ENCODE measurements at regions not wholly inside any gene's neighbourhood (a gene's known extent, or its start where the extent isn't known, plus 50 kb on each side); places are given as distances from the start of the nearest gene placed in this dataset.

DNA sequence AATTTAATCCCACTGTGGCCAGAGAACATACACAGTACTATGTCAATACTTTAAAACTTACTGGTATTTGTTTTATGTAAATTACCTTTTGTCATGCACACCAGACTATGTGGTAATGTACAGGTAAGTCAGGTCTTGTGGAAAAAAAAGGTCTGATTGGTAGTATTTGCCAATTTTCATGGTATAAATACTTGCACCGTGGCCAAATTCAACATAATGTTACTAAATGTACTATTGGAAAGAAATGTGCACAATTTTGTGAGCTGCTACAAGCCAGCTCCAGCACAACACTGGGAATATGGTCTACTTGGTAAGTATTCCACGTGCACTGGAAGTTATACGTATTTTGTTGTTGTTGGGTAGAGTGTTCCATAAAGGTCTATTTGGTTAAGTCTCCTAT lies 392.5 kb downstream of the RPS24 start:
- no peak overlapping the region for H3K4me3 ChIP-seq (ENCODE audit: low read depth, low read length)
- H3K4me1 ChIP-seq (ENCODE audit: control insufficient read depth, insufficient read depth, low read length): peaks cover 1% of the 10 kb centered on the region
- no peak overlapping the region for H3K9ac ChIP-seq (ENCODE audit: low read depth, low read length)
- no peaks in the 10 kb centered on the region for H3K9me3 ChIP-seq (ENCODE audit: control insufficient read depth, insufficient read depth, low read length)
- no peaks in the 10 kb centered on the region for H3K36me3 ChIP-seq (ENCODE audit: control insufficient read depth, insufficient read depth, low read length)
- no peaks in the 10 kb centered on the region for H3K27me3 ChIP-seq (ENCODE audit: control insufficient read depth, insufficient read depth, low read length)

DNA sequence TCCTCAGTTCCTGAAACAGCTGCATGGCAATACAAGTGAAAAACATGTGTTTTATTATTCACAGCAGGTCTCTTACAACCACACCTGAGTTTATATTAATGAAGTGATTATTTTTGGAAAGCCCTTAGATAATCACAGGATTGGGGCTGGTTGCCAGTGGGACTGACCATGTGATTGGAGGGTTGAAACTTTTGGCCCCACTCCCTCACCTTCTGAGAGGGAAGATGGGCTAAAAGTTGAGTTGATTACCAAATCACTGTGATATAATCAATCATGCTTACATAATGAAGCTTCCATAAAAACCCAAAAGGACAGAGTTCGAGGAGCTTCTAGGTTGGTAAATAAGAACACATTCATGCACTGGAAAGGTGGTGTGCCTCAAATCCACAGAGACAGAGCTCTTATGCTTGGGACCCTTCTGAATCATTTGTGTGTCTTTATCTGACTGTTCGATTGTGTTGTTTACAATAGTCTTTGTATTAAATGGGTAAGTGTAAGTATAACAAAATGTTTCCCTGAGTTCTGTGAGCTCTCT lies 393.9 kb downstream of the RPS24 start:
- no peaks in the 10 kb centered on the region for H3K27me3 ChIP-seq (ENCODE audit: control insufficient read depth, insufficient read depth, low read length)
- H3K9me3 ChIP-seq (ENCODE audit: control insufficient read depth, insufficient read depth, low read length): no peaks in the 10 kb centered on the region
- no peaks in the 10 kb centered on the region for H3K36me3 ChIP-seq (ENCODE audit: control insufficient read depth, insufficient read depth, low read length)
- H3K4me1 ChIP-seq (ENCODE audit: control insufficient read depth, insufficient read depth, low read length): no peaks in the 10 kb centered on the region
- H3K9ac ChIP-seq (ENCODE audit: low read depth, low read length): no peak overlapping the region
- no peak overlapping the region for H3K4me3 ChIP-seq (ENCODE audit: low read depth, low read length)

DNA sequence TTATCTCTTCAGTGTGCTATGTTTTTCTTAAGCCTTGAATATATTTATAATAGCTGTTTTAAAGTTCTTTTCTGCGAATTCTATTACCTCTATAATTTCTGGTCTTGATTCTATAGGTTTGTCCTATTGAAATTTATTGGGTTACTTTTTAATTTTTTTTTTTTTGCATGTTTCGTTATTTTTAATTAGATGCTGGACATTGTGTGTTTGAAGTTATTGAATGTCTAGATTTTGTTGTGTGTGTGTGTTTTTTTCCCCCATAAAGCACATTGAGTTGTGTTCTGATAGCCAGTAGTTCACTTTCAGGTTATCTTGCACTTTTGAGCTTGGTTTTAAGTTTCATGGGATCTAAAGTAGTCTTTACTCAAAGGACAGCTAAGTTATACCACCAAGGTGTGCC lies 394.9 kb downstream of the RPS24 start:
- H3K36me3 ChIP-seq (ENCODE audit: control insufficient read depth, insufficient read depth, low read length): no peaks in the 10 kb centered on the region
- no peaks in the 10 kb centered on the region for H3K27me3 ChIP-seq (ENCODE audit: control insufficient read depth, insufficient read depth, low read length)
- no peak overlapping the region for H3K9ac ChIP-seq (ENCODE audit: low read depth, low read length)
- H3K4me1 ChIP-seq (ENCODE audit: control insufficient read depth, insufficient read depth, low read length): no peaks in the 10 kb centered on the region
- H3K4me3 ChIP-seq (ENCODE audit: low read depth, low read length): no peak overlapping the region
- H3K9me3 ChIP-seq (ENCODE audit: control insufficient read depth, insufficient read depth, low read length): no peaks in the 10 kb centered on the region

DNA sequence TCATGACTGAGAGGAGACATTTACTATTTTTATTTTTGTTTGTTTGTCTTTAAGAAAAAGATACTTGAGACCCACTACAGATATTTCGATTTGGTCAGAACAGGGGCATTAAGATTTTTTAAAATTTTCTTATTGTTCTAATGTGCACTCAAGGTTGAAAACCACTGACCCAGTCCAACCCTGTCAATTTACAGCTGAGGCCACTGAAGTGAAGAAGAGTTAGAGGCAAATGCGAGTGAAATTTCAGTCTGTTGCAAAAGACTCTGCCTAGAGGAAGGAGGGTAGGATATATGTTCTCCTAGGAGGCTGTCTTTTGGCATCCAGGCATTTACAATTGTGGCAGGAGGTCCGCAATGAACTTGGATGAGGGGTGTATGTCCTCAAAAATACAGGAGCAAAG lies 396.3 kb downstream of the RPS24 start:
- no peaks in the 10 kb centered on the region for H3K36me3 ChIP-seq (ENCODE audit: control insufficient read depth, insufficient read depth, low read length)
- H3K9me3 ChIP-seq (ENCODE audit: control insufficient read depth, insufficient read depth, low read length): no peaks in the 10 kb centered on the region
- no peaks in the 10 kb centered on the region for H3K27me3 ChIP-seq (ENCODE audit: control insufficient read depth, insufficient read depth, low read length)
- no peaks in the 10 kb centered on the region for H3K4me1 ChIP-seq (ENCODE audit: control insufficient read depth, insufficient read depth, low read length)
- no peak overlapping the region for H3K4me3 ChIP-seq (ENCODE audit: low read depth, low read length)
- H3K9ac ChIP-seq (ENCODE audit: low read depth, low read length): no peak overlapping the region

DNA sequence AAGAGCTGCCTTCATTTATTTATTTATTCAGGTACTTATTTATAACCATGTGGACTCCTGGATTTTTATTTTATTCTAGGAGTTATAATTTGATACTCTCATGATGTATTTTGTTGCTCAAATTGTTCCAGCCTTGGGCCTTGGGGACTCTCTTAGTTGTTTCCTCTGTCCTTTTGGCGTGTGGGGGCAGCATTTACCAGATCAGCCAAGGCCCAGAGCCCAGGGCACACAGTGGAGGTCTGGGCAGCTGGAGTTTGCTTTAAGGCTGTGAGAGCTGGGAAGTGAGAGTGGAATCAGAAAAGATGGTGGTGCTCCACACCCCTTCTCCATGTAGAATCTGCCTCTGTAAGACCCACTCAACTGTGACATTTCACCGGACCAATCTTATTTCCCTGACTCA lies 398.9 kb downstream of the RPS24 start:
- no peaks in the 10 kb centered on the region for H3K27me3 ChIP-seq (ENCODE audit: control insufficient read depth, insufficient read depth, low read length)
- H3K9ac ChIP-seq (ENCODE audit: low read depth, low read length): no peak overlapping the region
- no peaks in the 10 kb centered on the region for H3K36me3 ChIP-seq (ENCODE audit: control insufficient read depth, insufficient read depth, low read length)
- H3K9me3 ChIP-seq (ENCODE audit: control insufficient read depth, insufficient read depth, low read length): no peaks in the 10 kb centered on the region
- no peak overlapping the region for H3K4me3 ChIP-seq (ENCODE audit: low read depth, low read length)
- H3K4me1 ChIP-seq (ENCODE audit: control insufficient read depth, insufficient read depth, low read length): no peaks in the 10 kb centered on the region

DNA sequence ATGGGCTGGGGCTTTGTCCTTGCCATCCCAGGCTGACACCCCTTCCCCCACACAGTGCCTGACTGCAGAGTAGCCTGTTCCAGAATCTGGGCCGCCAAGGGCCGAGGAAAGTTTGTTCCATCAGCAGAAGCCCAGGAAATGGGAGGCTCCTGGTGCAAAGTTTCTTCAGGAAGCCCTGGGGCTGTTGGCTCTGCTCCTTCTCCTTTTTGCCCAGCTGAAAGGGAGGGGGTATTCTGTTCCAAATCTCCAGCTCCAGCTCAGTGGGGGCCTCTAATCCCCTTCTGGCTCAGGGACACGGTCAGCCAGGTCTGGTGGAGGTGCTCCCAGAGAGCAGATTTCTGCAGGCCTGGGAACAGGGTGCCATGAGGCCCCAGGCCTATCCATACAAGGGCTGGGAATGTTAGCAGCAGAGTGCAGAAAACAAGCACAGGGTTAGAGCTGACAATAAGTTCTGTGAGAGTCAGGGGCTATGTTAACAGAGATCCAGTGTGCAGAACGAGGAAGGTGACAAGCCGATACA lies 399.5 kb downstream of the RPS24 start:
- Histone ChIP-seq H3K4me1 (ENCODE audit: control insufficient read depth, insufficient read depth, low read length) (no peaks in the 10 kb centered on the region), H3K27me3 (ENCODE audit: control insufficient read depth, insufficient read depth, low read length) (no peaks in the 10 kb centered on the region), H3K4me3 (ENCODE audit: low read depth, low read length) (no peak overlapping the region), H3K9me3 (ENCODE audit: control insufficient read depth, insufficient read depth, low read length) (no peaks in the 10 kb centered on the region), H3K36me3 (ENCODE audit: control insufficient read depth, insufficient read depth, low read length) (no peaks in the 10 kb centered on the region), H3K9ac (ENCODE audit: low read depth, low read length) (no peak overlapping the region)

DNA sequence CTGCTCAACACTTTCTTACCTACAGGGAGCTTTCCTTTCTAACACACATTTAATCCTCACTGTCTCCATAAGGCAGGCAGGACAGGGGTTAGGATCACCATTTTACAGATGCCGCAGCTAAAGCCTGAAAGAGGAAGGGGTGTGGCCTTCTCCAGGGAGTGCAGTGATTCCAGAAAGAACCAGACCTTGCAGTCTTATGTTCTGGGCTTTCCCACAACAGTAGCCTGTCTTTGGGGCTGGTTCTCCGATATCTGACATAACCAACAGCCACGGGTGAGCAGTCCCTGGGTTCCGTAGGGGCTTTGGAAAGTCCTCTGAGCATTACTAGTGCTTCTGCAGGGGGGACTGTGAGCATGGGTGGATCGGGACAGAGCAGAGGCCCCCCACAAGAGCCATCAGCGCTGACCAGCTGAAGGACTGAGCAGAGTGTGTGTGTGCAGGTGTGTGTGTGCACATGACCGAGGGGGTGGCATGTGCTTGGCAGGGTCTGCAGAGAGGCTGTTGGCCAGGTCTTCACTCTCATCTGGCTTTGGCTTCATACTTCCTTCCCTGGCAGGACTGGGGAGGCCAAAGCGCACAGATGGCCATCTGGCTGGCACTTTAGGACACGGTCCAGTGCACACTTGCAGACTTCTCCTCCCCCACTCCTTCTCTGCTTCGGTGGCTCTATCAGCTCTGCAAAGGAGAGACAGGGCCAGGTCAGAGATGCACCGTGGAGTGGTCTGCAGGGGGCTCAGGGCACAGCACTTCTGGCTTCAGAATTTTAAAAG lies 400.3 kb downstream of the RPS24 start:
- no peak overlapping the region for H3K4me3 ChIP-seq (ENCODE audit: low read depth, low read length)
- no peaks in the 10 kb centered on the region for H3K4me1 ChIP-seq (ENCODE audit: control insufficient read depth, insufficient read depth, low read length)
- no peak overlapping the region for H3K9ac ChIP-seq (ENCODE audit: low read depth, low read length)
- no peaks in the 10 kb centered on the region for H3K27me3 ChIP-seq (ENCODE audit: control insufficient read depth, insufficient read depth, low read length)
- H3K36me3 ChIP-seq (ENCODE audit: control insufficient read depth, insufficient read depth, low read length): no peaks in the 10 kb centered on the region
- no peaks in the 10 kb centered on the region for H3K9me3 ChIP-seq (ENCODE audit: control insufficient read depth, insufficient read depth, low read length)

DNA sequence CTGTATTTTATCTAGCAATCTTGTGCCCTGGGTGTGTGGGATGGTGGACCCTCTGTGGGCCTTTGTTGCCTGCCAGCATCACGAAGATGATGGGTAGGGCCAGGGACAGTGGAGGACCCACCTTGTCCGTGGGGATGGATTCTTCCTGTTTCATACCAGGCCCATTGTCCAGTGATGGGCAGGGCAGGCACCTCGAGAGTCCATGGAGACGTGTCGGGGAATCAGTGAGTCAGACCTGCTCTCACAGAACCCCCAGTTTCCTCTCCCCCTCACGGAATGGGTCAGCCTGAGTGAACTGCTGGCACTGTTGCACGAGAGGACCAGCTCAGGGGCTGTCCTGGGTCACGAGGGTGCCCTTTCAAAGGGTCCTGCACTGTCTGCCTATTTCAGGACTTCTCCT lies 401.2 kb downstream of the RPS24 start:
- no peaks in the 10 kb centered on the region for H3K9me3 ChIP-seq (ENCODE audit: control insufficient read depth, insufficient read depth, low read length)
- no peak overlapping the region for H3K9ac ChIP-seq (ENCODE audit: low read depth, low read length)
- H3K4me1 ChIP-seq (ENCODE audit: control insufficient read depth, insufficient read depth, low read length): no peaks in the 10 kb centered on the region
- no peaks in the 10 kb centered on the region for H3K27me3 ChIP-seq (ENCODE audit: control insufficient read depth, insufficient read depth, low read length)
- no peaks in the 10 kb centered on the region for H3K36me3 ChIP-seq (ENCODE audit: control insufficient read depth, insufficient read depth, low read length)
- H3K4me3 ChIP-seq (ENCODE audit: low read depth, low read length): no peak overlapping the region

DNA sequence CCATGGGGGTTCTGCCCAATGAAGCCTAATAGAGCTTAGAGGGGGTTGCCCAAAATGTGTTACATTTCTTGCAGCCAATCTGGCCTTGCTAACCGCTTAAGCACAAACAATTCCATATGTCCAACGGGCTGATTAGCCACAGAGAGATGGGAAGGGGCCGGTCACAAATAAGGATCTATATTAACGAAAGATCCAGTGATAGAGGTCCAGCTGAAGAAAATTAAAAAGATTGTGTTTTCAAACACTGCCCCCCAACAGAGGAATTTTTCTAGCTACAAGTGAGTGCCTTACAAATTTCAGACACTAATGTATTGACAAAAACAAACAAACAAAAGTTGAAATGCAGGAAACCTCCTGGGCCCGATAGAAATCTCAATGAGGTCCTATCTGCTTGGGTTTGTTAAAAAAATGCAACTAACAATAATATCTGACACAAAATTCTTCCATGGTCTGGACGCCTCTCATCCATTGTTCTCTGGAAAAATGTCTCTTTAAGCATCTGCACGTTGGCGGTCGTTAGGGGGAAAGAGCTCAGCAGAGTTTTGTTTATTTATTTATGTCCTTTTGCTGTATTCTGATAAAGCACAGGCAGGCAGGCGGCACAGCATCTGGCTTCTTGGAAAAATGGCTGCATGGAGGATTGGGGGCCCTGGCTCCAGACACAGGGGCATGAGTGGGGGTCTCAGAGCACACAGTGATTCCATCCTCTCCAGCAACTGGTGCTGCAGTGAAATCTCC lies 402.0 kb downstream of the RPS24 start:
- Histone ChIP-seq H3K4me1 (ENCODE audit: control insufficient read depth, insufficient read depth, low read length) (no peaks in the 10 kb centered on the region), H3K9ac (ENCODE audit: low read depth, low read length) (no peak overlapping the region), H3K4me3 (ENCODE audit: low read depth, low read length) (no peak overlapping the region), H3K27me3 (ENCODE audit: control insufficient read depth, insufficient read depth, low read length) (no peaks in the 10 kb centered on the region), H3K36me3 (ENCODE audit: control insufficient read depth, insufficient read depth, low read length) (no peaks in the 10 kb centered on the region), H3K9me3 (ENCODE audit: control insufficient read depth, insufficient read depth, low read length) (no peaks in the 10 kb centered on the region)

DNA sequence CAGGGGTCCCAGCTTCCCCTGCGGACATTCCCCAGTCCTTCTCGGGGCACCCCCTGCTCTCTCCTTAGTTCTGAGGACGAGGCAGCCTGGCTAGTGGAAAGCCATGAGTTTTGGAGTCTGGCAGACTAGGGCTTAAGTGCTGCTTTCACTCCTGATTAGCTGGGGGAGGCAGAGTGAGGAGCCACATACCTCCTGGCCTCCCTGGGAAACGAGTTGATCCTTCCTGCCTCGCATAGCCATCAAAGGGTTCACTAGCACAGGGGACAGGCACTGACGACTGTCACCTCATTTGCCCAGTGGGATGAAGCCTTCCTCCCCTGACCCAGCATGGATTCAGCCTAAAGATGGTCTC lies 402.5 kb downstream of the RPS24 start:
- Histone ChIP-seq H3K9me3 (ENCODE audit: control insufficient read depth, insufficient read depth, low read length) (no peaks in the 10 kb centered on the region), H3K9ac (ENCODE audit: low read depth, low read length) (no peak overlapping the region), H3K4me1 (ENCODE audit: control insufficient read depth, insufficient read depth, low read length) (no peaks in the 10 kb centered on the region), H3K27me3 (ENCODE audit: control insufficient read depth, insufficient read depth, low read length) (no peaks in the 10 kb centered on the region), H3K4me3 (ENCODE audit: low read depth, low read length) (no peak overlapping the region), H3K36me3 (ENCODE audit: control insufficient read depth, insufficient read depth, low read length) (no peaks in the 10 kb centered on the region)

DNA sequence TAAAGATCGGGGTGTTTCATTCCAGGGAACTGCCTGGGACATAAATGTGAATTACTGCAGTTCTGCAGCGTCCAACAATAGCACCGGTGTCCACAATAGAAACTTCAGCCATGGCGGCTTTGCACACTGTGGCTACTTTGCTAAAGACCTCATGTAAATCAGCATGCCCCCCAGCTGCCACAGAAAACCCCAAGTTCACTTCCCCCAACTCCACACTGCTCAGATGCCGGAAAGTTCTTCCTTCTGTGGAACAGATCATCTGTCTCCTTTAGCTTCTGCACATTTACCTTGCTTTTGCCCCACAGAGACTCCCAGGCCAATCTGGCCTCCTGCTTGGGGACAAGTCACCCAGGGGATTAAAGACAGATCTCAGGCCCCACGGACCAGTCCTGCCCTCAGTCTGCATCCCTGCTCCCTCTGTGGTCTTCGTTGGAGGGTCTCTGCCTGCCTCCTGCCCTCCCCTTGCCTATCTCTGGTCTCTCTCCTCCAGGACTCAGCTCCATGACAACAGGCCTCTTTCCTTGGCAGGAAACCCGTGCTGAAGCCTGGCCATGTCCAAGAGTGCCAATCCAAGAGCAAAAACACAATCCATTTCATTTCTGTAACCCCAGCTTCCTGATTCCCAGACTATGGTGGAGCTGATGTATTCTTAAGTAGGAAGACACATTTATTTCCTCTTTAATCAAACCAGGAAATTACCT lies 403.2 kb downstream of the RPS24 start:
- Histone ChIP-seq H3K9ac (ENCODE audit: low read depth, low read length) (no peak overlapping the region), H3K27me3 (ENCODE audit: control insufficient read depth, insufficient read depth, low read length) (no peaks in the 10 kb centered on the region), H3K4me1 (ENCODE audit: control insufficient read depth, insufficient read depth, low read length) (no peaks in the 10 kb centered on the region), H3K9me3 (ENCODE audit: control insufficient read depth, insufficient read depth, low read length) (no peaks in the 10 kb centered on the region), H3K36me3 (ENCODE audit: control insufficient read depth, insufficient read depth, low read length) (no peaks in the 10 kb centered on the region), H3K4me3 (ENCODE audit: low read depth, low read length) (no peak overlapping the region)
